ENCODE measurements at regions not wholly inside any gene's neighbourhood (a gene's known extent, or its start where the extent isn't known, plus 50 kb on each side); places are given as distances from the start of the nearest gene placed in this dataset.

DNA sequence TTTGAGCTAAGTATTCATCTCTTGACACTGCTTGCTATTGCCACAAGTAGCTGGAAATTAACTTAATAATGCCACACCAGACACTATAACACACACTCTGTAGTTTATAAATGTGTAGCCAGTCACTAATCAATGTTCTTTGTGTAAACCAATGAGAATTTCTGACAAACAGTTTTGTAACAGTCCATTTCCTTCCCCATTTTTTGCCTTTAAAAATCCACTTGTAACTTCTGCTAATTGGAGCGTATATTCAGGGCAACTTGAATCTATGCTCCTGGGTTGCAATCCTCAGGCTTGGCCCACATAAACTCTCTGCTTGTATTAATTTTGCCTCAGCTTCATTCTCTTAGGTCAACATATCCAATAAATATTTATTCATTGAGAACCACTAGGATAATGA, 125.0 kb upstream of the DHRS4 start:
- TF ChIP-seq, protein P1, sequence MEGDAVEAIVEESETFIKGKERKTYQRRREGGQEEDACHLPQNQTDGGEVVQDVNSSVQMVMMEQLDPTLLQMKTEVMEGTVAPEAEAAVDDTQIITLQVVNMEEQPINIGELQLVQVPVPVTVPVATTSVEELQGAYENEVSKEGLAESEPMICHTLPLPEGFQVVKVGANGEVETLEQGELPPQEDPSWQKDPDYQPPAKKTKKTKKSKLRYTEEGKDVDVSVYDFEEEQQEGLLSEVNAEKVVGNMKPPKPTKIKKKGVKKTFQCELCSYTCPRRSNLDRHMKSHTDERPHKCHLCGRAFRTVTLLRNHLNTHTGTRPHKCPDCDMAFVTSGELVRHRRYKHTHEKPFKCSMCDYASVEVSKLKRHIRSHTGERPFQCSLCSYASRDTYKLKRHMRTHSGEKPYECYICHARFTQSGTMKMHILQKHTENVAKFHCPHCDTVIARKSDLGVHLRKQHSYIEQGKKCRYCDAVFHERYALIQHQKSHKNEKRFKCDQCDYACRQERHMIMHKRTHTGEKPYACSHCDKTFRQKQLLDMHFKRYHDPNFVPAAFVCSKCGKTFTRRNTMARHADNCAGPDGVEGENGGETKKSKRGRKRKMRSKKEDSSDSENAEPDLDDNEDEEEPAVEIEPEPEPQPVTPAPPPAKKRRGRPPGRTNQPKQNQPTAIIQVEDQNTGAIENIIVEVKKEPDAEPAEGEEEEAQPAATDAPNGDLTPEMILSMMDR (conservative IDR thresholded peaks at IDR 0.05), result no peak
- TF ChIP-seq EZH2 (IDR thresholded peaks at IDR 0.05; ENCODE audit: low read depth), result no peak

Data from PC-9 (cell line).